Uterus (tissue), 2 donors: ENCODE measurements at regions not wholly inside any gene's neighbourhood (a gene's known extent, or its start where the extent isn't known, plus 50 kb on each side); places are given as distances from the start of the nearest gene placed in this dataset.

Source experiments
- CTCF ChIP-seq, 4 experiments: fragments of 200-600 bp in 2 of 4; fragments of 450-650 bp in 2 of 4; sonication (generic) in 2 of 4; IDR thresholded peaks; one replicate each; pipeline ENCODE4 v1.5.1; 2016 to 2019; ENCODE audit warnings: antibody characterized with exemption in 4 of 4, mild to moderate bottlenecking in 2 of 4, moderate library complexity in 1 of 4
- POLR2A ChIP-seq, 2 donors: fragments of 450-650 bp; IDR thresholded peaks; one replicate each; pipeline ENCODE4 v1.6.1; 2016; ENCODE audit warnings: antibody characterized with exemption in 2 of 2, mild to moderate bottlenecking in 1 of 2, moderate library complexity in 1 of 2

GRCh38 chr20:51127713-51128112 is 104.8 kb upstream of the KCNG1 start:
- TF ChIP-seq CTCF (IDR thresholded peaks at IDR 0.05) (no peak), POLR2A (IDR thresholded peaks at IDR 0.05) (no peak)
